ENCODE measurements at regions not wholly inside any gene's neighbourhood (a gene's known extent, or its start where the extent isn't known, plus 50 kb on each side); places are given as distances from the start of the nearest gene placed in this dataset.

DNA sequence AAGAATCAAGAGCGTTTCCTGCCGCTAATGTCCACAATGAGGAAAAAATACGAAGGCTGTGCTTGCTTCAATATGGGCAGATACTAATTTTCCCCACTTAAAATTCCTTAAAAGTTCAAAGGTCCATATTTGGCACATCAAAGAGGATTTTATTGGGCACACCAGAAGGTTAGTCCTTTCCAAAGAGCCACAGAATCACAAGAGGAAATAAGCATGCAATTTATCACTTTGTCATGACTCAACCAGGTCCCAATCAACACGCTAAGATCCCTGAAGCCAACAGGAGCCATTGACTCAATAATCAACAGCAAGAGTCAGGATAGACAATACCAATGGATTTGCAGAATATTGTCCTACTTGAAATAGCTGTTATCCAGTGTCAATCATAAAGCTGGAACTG lies 80.6 kb downstream of the MAP1LC3B2 start:
- Histone ChIP-seq H3K9ac (ENCODE audit: insufficient read depth, low read length) (no peak overlapping the region), H3K9me3 (ENCODE audit: control insufficient read depth, insufficient read depth, low read depth, low read length) (no peaks in the 10 kb centered on the region), H3K4me2 (ENCODE audit: extremely low read depth, insufficient read depth, low read length) (no peak overlapping the region), H3K4me1 (ENCODE audit: control insufficient read depth, extremely low read depth, insufficient read depth, low read length) (no peaks in the 10 kb centered on the region), H3K4me3 (replicated peaks in 1 of 4; ENCODE audit: control extremely low read depth in 1 of 4, insufficient read depth in 1 of 4, low read depth in 3 of 4, low read length in 4 of 4) (no peak overlapping the region), H3K27ac (ENCODE audit: insufficient read depth, low read length) (no peak overlapping the region), H2AFZ (ENCODE audit: low read length) (no peak overlapping the region), H3K79me2 (ENCODE audit: control insufficient read depth, insufficient read depth, low read length) (no peaks in the 10 kb centered on the region), H4K20me1 (ENCODE audit: control insufficient read depth, extremely low read depth, insufficient read depth, low read length) (no peaks in the 10 kb centered on the region), H3K36me3 (ENCODE audit: control insufficient read depth, insufficient read depth, low read length) (no peaks in the 10 kb centered on the region), H3K27me3 (ENCODE audit: control insufficient read depth, insufficient read depth, low read length) (peaks cover 7% of the 10 kb centered on the region)
- DNase-seq (ENCODE audit: low read depth in 2 of 2) = no peak
- TF ChIP-seq, protein P1, sequence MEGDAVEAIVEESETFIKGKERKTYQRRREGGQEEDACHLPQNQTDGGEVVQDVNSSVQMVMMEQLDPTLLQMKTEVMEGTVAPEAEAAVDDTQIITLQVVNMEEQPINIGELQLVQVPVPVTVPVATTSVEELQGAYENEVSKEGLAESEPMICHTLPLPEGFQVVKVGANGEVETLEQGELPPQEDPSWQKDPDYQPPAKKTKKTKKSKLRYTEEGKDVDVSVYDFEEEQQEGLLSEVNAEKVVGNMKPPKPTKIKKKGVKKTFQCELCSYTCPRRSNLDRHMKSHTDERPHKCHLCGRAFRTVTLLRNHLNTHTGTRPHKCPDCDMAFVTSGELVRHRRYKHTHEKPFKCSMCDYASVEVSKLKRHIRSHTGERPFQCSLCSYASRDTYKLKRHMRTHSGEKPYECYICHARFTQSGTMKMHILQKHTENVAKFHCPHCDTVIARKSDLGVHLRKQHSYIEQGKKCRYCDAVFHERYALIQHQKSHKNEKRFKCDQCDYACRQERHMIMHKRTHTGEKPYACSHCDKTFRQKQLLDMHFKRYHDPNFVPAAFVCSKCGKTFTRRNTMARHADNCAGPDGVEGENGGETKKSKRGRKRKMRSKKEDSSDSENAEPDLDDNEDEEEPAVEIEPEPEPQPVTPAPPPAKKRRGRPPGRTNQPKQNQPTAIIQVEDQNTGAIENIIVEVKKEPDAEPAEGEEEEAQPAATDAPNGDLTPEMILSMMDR (conservative IDR thresholded peaks at IDR 0.05 in 1 of 2, IDR thresholded peaks at IDR 0.05 in 1 of 2; ENCODE audit: low read depth in 1 of 2, low read length in 2 of 2) = no peak
- no peak for TF ChIP-seq EZH2 (IDR thresholded peaks at IDR 0.05; ENCODE audit: low read length, missing control alignments)

DNA sequence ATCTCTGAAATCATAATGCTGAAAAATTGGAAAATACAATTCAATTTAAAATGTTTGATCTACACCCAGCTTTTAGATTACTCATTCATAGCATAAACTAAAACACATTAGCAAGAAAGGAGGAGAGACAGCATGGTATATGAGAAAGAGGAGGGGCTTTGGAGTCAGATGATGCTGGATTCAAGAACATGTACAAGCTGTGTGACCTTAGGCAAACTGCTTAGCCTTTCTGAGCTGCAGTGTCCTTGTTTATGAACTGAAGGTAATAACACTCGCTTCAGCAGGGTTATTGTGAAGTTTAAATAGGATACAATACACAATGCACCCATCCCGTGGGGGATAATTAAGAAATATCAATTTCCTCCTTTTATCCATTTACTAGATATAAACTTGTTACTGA lies 79.2 kb downstream of the MAP1LC3B2 start:
- TF ChIP-seq, protein P1 (conservative IDR thresholded peaks at IDR 0.05 in 1 of 2, IDR thresholded peaks at IDR 0.05 in 1 of 2; ENCODE audit: low read depth in 1 of 2, low read length in 2 of 2) = no peak
- TF ChIP-seq EZH2 (IDR thresholded peaks at IDR 0.05; ENCODE audit: low read length, missing control alignments) = no peak

DNA sequence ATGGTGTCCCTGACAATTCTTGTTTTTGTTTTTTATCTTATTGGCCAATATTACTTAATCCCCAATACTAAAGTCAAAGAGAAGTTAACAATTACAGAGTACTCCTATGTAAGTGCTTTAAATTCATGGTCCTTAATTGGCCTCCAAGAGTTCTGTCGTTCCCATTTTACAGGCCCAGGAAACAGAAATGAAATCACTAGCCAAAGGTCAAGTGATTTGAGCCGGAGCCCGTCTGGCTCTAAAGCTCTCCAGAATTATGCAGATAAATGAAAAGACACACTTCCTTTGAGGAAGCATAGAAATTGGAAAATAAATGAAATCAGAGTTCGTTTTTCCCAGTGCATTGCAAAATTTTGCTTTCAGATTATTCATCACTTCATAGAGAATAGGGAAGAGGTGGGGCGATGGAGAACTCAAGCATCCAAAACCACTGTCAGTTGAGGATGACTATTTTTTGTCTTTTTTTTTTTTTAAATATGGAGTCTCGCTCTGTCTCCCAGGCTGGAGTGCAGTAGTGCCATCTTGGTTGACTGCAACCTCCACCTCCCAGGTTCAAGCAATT lies 78.5 kb downstream of the MAP1LC3B2 start:
- Histone ChIP-seq H3K4me1 (ENCODE audit: control insufficient read depth, extremely low read depth, insufficient read depth, low read length) (no peaks in the 10 kb centered on the region), H2AFZ (ENCODE audit: low read length) (no peak overlapping the region), H3K4me2 (ENCODE audit: extremely low read depth, insufficient read depth, low read length) (no peak overlapping the region), H3K36me3 (ENCODE audit: control insufficient read depth, insufficient read depth, low read length) (no peaks in the 10 kb centered on the region), H3K27me3 (ENCODE audit: control insufficient read depth, insufficient read depth, low read length) (peaks cover 8% of the 10 kb centered on the region), H3K4me3 (replicated peaks in 1 of 4; ENCODE audit: control extremely low read depth in 1 of 4, insufficient read depth in 1 of 4, low read depth in 3 of 4, low read length in 4 of 4) (no peak overlapping the region), H3K79me2 (ENCODE audit: control insufficient read depth, insufficient read depth, low read length) (no peaks in the 10 kb centered on the region), H3K9me3 (ENCODE audit: control insufficient read depth, insufficient read depth, low read depth, low read length) (no peaks in the 10 kb centered on the region), H4K20me1 (ENCODE audit: control insufficient read depth, extremely low read depth, insufficient read depth, low read length) (no peaks in the 10 kb centered on the region), H3K27ac (ENCODE audit: insufficient read depth, low read length) (no peak overlapping the region), H3K9ac (ENCODE audit: insufficient read depth, low read length) (no peak overlapping the region)
- no peak for DNase-seq (ENCODE audit: low read depth in 2 of 2)
- TF ChIP-seq, protein P1 (conservative IDR thresholded peaks at IDR 0.05 in 1 of 2, IDR thresholded peaks at IDR 0.05 in 1 of 2; ENCODE audit: low read depth in 1 of 2, low read length in 2 of 2) = no peak
- TF ChIP-seq EZH2 (IDR thresholded peaks at IDR 0.05; ENCODE audit: low read length, missing control alignments) = no peak

More for the DNA sequence above, 79.2 kb downstream of the MAP1LC3B2 start:
- H3K9ac ChIP-seq (ENCODE audit: insufficient read depth, low read length) = no peak overlapping the region
- no peak overlapping the region for H3K27ac ChIP-seq (ENCODE audit: insufficient read depth, low read length)
- peaks cover 7% of the 10 kb centered on the region for H3K27me3 ChIP-seq (ENCODE audit: control insufficient read depth, insufficient read depth, low read length)
- H3K4me2 ChIP-seq (ENCODE audit: extremely low read depth, insufficient read depth, low read length) = no peak overlapping the region
- no peaks in the 10 kb centered on the region for H3K36me3 ChIP-seq (ENCODE audit: control insufficient read depth, insufficient read depth, low read length)
- H2AFZ ChIP-seq (ENCODE audit: low read length) = no peak overlapping the region
- H3K79me2 ChIP-seq (ENCODE audit: control insufficient read depth, insufficient read depth, low read length) = no peaks in the 10 kb centered on the region
- no peak for DNase-seq (ENCODE audit: low read depth in 2 of 2)
- no peaks in the 10 kb centered on the region for H3K9me3 ChIP-seq (ENCODE audit: control insufficient read depth, insufficient read depth, low read depth, low read length)
- H3K4me1 ChIP-seq (ENCODE audit: control insufficient read depth, extremely low read depth, insufficient read depth, low read length) = no peaks in the 10 kb centered on the region
- H3K4me3 ChIP-seq (replicated peaks in 1 of 4; ENCODE audit: control extremely low read depth in 1 of 4, insufficient read depth in 1 of 4, low read depth in 3 of 4, low read length in 4 of 4) = no peak overlapping the region
- H4K20me1 ChIP-seq (ENCODE audit: control insufficient read depth, extremely low read depth, insufficient read depth, low read length) = no peaks in the 10 kb centered on the region

All from fibroblast of lung (primary cell).